Endothelial cell of umbilical vein (primary cell): ENCODE measurements at regions not wholly inside any gene's neighbourhood (a gene's known extent, or its start where the extent isn't known, plus 50 kb on each side); places are given as distances from the start of the nearest gene placed in this dataset.

ENCODE experiments used
- BruUV-seq: library from RNA; stranded (reverse); fragments of 400-500 nt; replicated peaks from 2 replicates; lab custom pipeline; 2021; lab: Mats Ljungman, UMichigan
- CTCF ChIA-PET: fragments of 300-600, 350-600 bp; sonication (Branson Sonifier 250); formaldehyde crosslinking; loops from one replicate; lab custom pipeline; 2021; ENCODE audit warnings: antibody characterized with exemption, inconsistent platforms; lab: Charles Lee
- POLR2A ChIA-PET: fragments of 300-600, 350-600 bp; sonication (Branson Sonifier 250); formaldehyde crosslinking; loops from one replicate; lab custom pipeline; 2021; ENCODE audit warnings: antibody characterized with exemption, inconsistent platforms; lab: Charles Lee
- DNase-seq: peaks from one replicate; pipeline ENCODE4 v3.0.0-alpha.2; 2011; ENCODE audit warnings: low read depth, low spot score
- FAIRE-seq: peaks from 2 replicates; lab custom pipeline; 2011; peaks lifted over from hg19 to GRCh38; lab: Jason Lieb, UNC
- H2AFZ ChIP-seq: 2 replicates; pipeline ENCODE4 v1.6.0; 2012; ENCODE audit warnings: low read depth, low read length, control low read depth, inconsistent platforms
- H3K27ac ChIP-seq: 2 replicates; pipeline ENCODE4 v1.5.1; 2011; ENCODE audit warnings: low read depth, mild to moderate bottlenecking, control low read depth, low read length, moderate library complexity; ENCODE audit not compliant: insufficient read depth
- H3K27me3 ChIP-seq, 2 experiments: 2 replicates each; pipeline versions ENCODE4 v1.6.0 to v1.6.1; 2011; ENCODE audit warnings: low read length in 2 of 2, mixed read lengths in 1 of 2; ENCODE audit not compliant: control insufficient read depth in 2 of 2, insufficient read depth in 2 of 2
- H3K36me3 ChIP-seq, 2 experiments: 2 replicates in 1 of 2; 3 replicates in 1 of 2; pipeline ENCODE4 v1.5.1; 2011; ENCODE audit warnings: low read length in 2 of 2, mild to moderate bottlenecking in 1 of 2, moderate library complexity in 1 of 2; ENCODE audit not compliant: control insufficient read depth in 2 of 2, insufficient read depth in 2 of 2; ENCODE audit errors: extremely low read depth in 1 of 2
- H3K4me1 ChIP-seq: 3 replicates; pipeline ENCODE4 v1.5.1; 2011; ENCODE audit warnings: mild to moderate bottlenecking, low read length; ENCODE audit not compliant: control insufficient read depth, insufficient read depth; ENCODE audit errors: extremely low read depth
- H3K4me2 ChIP-seq: 2 replicates; pipeline ENCODE4 v1.6.1; 2011; ENCODE audit warnings: low read length, control low read depth, mixed read lengths; ENCODE audit not compliant: insufficient read depth
- H3K4me3 ChIP-seq, 3 experiments: fragments of 200-600 bp in 1 of 3; sonication (generic), shearing (Covaris generic) in 1 of 3; replicated peaks in 1 of 3; 2 replicates each; pipeline ENCODE4 v1.5.1; 2011 to 2016; ENCODE audit warnings: control low read depth in 3 of 3, low read length in 3 of 3, mild to moderate bottlenecking in 2 of 3, inconsistent platforms in 1 of 3, low read depth in 1 of 3, moderate library complexity in 1 of 3; ENCODE audit not compliant: insufficient read depth in 1 of 3
- H3K79me2 ChIP-seq: 2 replicates; pipeline ENCODE4 v1.6.0; 2012; ENCODE audit warnings: low read length, inconsistent platforms; ENCODE audit not compliant: control insufficient read depth, insufficient read depth
- H3K9ac ChIP-seq: replicated peaks from 2 replicates; pipeline ENCODE3; 2011; ENCODE audit warnings: low read length, control low read depth; ENCODE audit not compliant: insufficient read depth; ENCODE audit errors: extremely low read depth
- H3K9me1 ChIP-seq: replicated peaks from 3 replicates; pipeline ENCODE4 v1.6.0; 2011; ENCODE audit warnings: mild to moderate bottlenecking, low read length; ENCODE audit not compliant: control insufficient read depth, insufficient read depth; ENCODE audit errors: extremely low read depth
- H3K9me3 ChIP-seq: replicated peaks from 2 replicates; pipeline ENCODE4 v1.5.1; 2012; ENCODE audit warnings: low read length, inconsistent platforms; ENCODE audit not compliant: control insufficient read depth, insufficient read depth
- H4K20me1 ChIP-seq: replicated peaks from 2 replicates; pipeline ENCODE3; 2011; ENCODE audit warnings: mild to moderate bottlenecking, low read length; ENCODE audit not compliant: control insufficient read depth, insufficient read depth; ENCODE audit errors: extremely low read depth
- CTCF ChIP-seq, 2 donors: IDR thresholded peaks; 1 replicate in 1 of 2; 2 replicates in 1 of 2; pipeline ENCODE4 v1.5.1; 2011; ENCODE audit warnings: low read length in 2 of 2, mild to moderate bottlenecking in 2 of 2, moderate library complexity in 2 of 2, control low read depth in 1 of 2, inconsistent platforms in 1 of 2, low read depth in 1 of 2; ENCODE audit not compliant: insufficient read depth in 1 of 2; ENCODE audit errors: extremely low read depth in 1 of 2
- EZH2 ChIP-seq: IDR thresholded peaks from 2 replicates; pipeline ENCODE4 v1.6.1; 2012; ENCODE audit warnings: borderline replicate concordance, low read depth, mild to moderate bottlenecking, moderate library complexity, low read length, inconsistent platforms; ENCODE audit not compliant: severe bottlenecking
- FOS ChIP-seq: IDR thresholded peaks from 2 replicates; pipeline ENCODE4 v1.6.1; 2011; ENCODE audit warnings: mild to moderate bottlenecking, low read length, moderate library complexity, borderline replicate concordance; ENCODE audit not compliant: insufficient read depth
- GATA2 ChIP-seq: IDR thresholded peaks from 2 replicates; pipeline ENCODE4 v1.7.0; 2011; ENCODE audit warnings: low read depth, mild to moderate bottlenecking, moderate library complexity, mixed read lengths, low read length; ENCODE audit not compliant: insufficient read length, insufficient read depth
- JUN ChIP-seq: IDR thresholded peaks from 2 replicates; pipeline ENCODE4 v1.6.1; 2011; ENCODE audit warnings: borderline replicate concordance, low read depth; ENCODE audit not compliant: insufficient read length, insufficient read depth
- MAX ChIP-seq: IDR thresholded peaks from 2 replicates; pipeline ENCODE4 v1.6.1; 2011; ENCODE audit not compliant: insufficient read depth, insufficient read length
- MYC ChIP-seq: IDR thresholded peaks from one replicate; pipeline ENCODE4 v1.6.1; 2011; ENCODE audit warnings: mild to moderate bottlenecking, low read depth, low read length
- POLR2A ChIP-seq: IDR thresholded peaks from 2 replicates; pipeline ENCODE4 v1.6.1; 2012; ENCODE audit warnings: low read depth, mild to moderate bottlenecking, control low read depth, low read length
- POLR2AphosphoS5 ChIP-seq: IDR thresholded peaks from 2 replicates; pipeline ENCODE4 v1.6.1; 2012; ENCODE audit warnings: low read depth, mild to moderate bottlenecking, control low read depth, low read length, moderate library complexity; ENCODE audit not compliant: insufficient read depth
- dilution Hi-C: fragments of 300-500 bp; cut with MboI; formaldehyde crosslinking; loops from one replicate; pipeline ENCODE4 v1.15.0; 2019; ENCODE audit warnings: low sequenced_read_pairs; ENCODE audit not compliant: extremely low pct_ligation_motif_present
- intact Hi-C: fragments of 100-400 bp; cut with micrococcal nuclease; formaldehyde crosslinking; loops from one replicate; pipeline ENCODE4 v1.10.0; 2022

GRCh38 chr15:69590201-69590710 is 137.6 kb downstream of the RPLP1 start:
- Histone ChIP-seq H2AFZ (no peak overlapping the region), H3K9me1 (no peaks in the 10 kb centered on the region), H3K79me2 (no peaks in the 10 kb centered on the region), H3K4me3 (no peak overlapping the region), H4K20me1 (no peaks in the 10 kb centered on the region), H3K4me2 (no peak overlapping the region), H3K4me1 (no peaks in the 10 kb centered on the region), H3K9ac (no peak overlapping the region), H3K27me3 (peaks cover under 1 to 9% of the 10 kb centered on the region in 2 experiments), H3K27ac (no peak overlapping the region), H3K9me3 (no peaks in the 10 kb centered on the region), H3K36me3 (no peaks in the 10 kb centered on the region)
- FAIRE-seq = no peak
- no TSS peak for BruUV-seq
- DNase-seq = no peak
- CTCF ChIA-PET = interaction anchor here (1.5 to 1.6 kb wide), 3 partner anchors 10 to 32 kb away, joined by 4 to 5 read pairs (median 4); no protein-coding TSS in a partner anchor
- dilution Hi-C loops = no loop called here
- POLR2A ChIA-PET = no interaction called here
- intact Hi-C loops = no loop called here
- TF ChIP-seq MAX (no peak), EZH2 (no peak), GATA2 (no peak), FOS (no peak), MYC (no peak), CTCF (IDR thresholded peaks at IDR 0.05; ENCODE audit: extremely low read depth in 1 of 2, insufficient read depth in 1 of 2, low read depth in 1 of 2, low read length in 2 of 2) (no peak), JUN (no peak), POLR2AphosphoS5 (no peak), POLR2A (no peak)
